HCT116 (cell line): ENCODE measurements at regions not wholly inside any gene's neighbourhood (a gene's known extent, or its start where the extent isn't known, plus 50 kb on each side); places are given as distances from the start of the nearest gene placed in this dataset.

Source experiments
- ATAC-seq: fragments of 200-7000 bp; cut with Tn5 transposase; 2 replicates; pipeline ENCODE4 v1.9.1; 2020; ENCODE audit warnings: mild to moderate bottlenecking, moderate library complexity
- BruUV-seq: library from RNA; stranded (reverse); fragments of 400-500 nt; replicated peaks from 2 replicates; lab custom pipeline; 2021; lab: Mats Ljungman, UMichigan
- CTCF ChIA-PET: fragments of 300-600 bp; sonication (Branson Sonifier 250); formaldehyde crosslinking; loops from one replicate; lab custom pipeline; 2021; ENCODE audit warnings: antibody characterized with exemption; lab: Charles Lee
- POLR2A ChIA-PET: fragments of 300-600, 350-600 bp; sonication (Branson Sonifier 250); formaldehyde crosslinking; loops from one replicate; lab custom pipeline; 2021; ENCODE audit warnings: antibody characterized with exemption; lab: Charles Lee
- RAD21 ChIA-PET, 2 experiments: fragments of 300-600 bp; sonication (Branson Sonifier 250); formaldehyde crosslinking; loops; one replicate each; lab custom pipeline; 2023; ENCODE audit warnings: low total read pairs in 2 of 2; ENCODE audit not compliant: uncharacterized antibody in 2 of 2, unreplicated experiment in 2 of 2, low non-redundant PET in 1 of 2; lab: Charles Lee
- DNase-seq: peaks from one replicate; pipeline ENCODE4 v3.0.0-alpha.2; 2010; ENCODE audit warnings: low read depth, low spot score
- H2AFZ ChIP-seq: fragments of 200-600 bp; shearing (Covaris generic), sonication (generic); 2 replicates; pipeline ENCODE4 v1.6.1; 2017; ENCODE audit warnings: low read depth, mixed run types, mixed read lengths, antibody characterized with exemption, low read length; ENCODE audit not compliant: poor library complexity, severe bottlenecking
- H3K27ac ChIP-seq: 2 replicates; pipeline ENCODE4 v1.5.1; 2012; ENCODE audit warnings: low read depth, low read length
- H3K27me3 ChIP-seq: fragments of 200-600 bp; sonication (generic); 2 replicates; pipeline ENCODE4 v1.6.1; 2016; ENCODE audit warnings: mixed run types, low read length, mixed read lengths; ENCODE audit not compliant: insufficient read depth
- H3K36me3 ChIP-seq, 2 experiments: fragments of 200-500 bp in 1 of 2; fragments of 200-600 bp in 1 of 2; sonication (Bioruptor generic) in 1 of 2; sonication (generic) in 1 of 2; 2 replicates each; pipeline versions ENCODE4 v1.5.1 to v1.6.1; 2014 to 2016; ENCODE audit warnings: low read length in 2 of 2, inconsistent platforms in 1 of 2, mixed read lengths in 1 of 2, mixed run types in 1 of 2; ENCODE audit not compliant: insufficient read depth in 2 of 2, control insufficient read depth in 1 of 2
- H3K4me1 ChIP-seq, 2 experiments: fragments of 200-600 bp in 1 of 2; sonication (generic) in 1 of 2; 2 replicates each; pipeline versions ENCODE4 v1.5.1 to v1.6.1; 2012 to 2017; ENCODE audit warnings: low read length in 2 of 2, inconsistent platforms in 1 of 2, mild to moderate bottlenecking in 1 of 2, mixed read lengths in 1 of 2, mixed run types in 1 of 2, moderate library complexity in 1 of 2; ENCODE audit not compliant: insufficient read depth in 2 of 2, control insufficient read depth in 1 of 2
- H3K4me2 ChIP-seq: fragments of 200-600 bp; sonication (generic); 2 replicates; pipeline ENCODE4 v1.6.1; 2017; ENCODE audit warnings: mixed run types, low read length, mixed read lengths
- H3K4me3 ChIP-seq, 2 experiments: fragments of 200-600 bp in 1 of 2; sonication (generic) in 1 of 2; replicated peaks in 1 of 2; 2 replicates each; pipeline ENCODE4 v1.5.1; 2011 to 2016; ENCODE audit warnings: low read length in 2 of 2, control low read depth in 1 of 2, low read depth in 1 of 2, mild to moderate bottlenecking in 1 of 2, mixed read lengths in 1 of 2, mixed run types in 1 of 2
- H3K79me2 ChIP-seq: fragments of 200-600 bp; sonication (generic); 2 replicates; pipeline ENCODE4 v1.6.1; 2017; ENCODE audit warnings: mild to moderate bottlenecking, mixed run types, low read length, moderate library complexity, mixed read lengths; ENCODE audit not compliant: insufficient read depth
- H3K9ac ChIP-seq: fragments of 200-600 bp; sonication (generic); 2 replicates; pipeline ENCODE4 v1.6.1; 2016; ENCODE audit warnings: low read length, mixed read lengths
- H3K9me2 ChIP-seq: fragments of 200-600 bp; sonication (generic), shearing (Covaris generic); 2 replicates; pipeline ENCODE4 v1.6.1; 2017; ENCODE audit warnings: mixed run types, mild to moderate bottlenecking, moderate library complexity; ENCODE audit not compliant: insufficient read depth
- H3K9me3 ChIP-seq, 2 experiments: fragments of 200-500 bp in 1 of 2; fragments of 200-600 bp in 1 of 2; sonication (Bioruptor generic) in 1 of 2; sonication (generic) in 1 of 2; 2 replicates each; pipeline ENCODE4 v1.6.1; 2014 to 2017; ENCODE audit warnings: low read length in 2 of 2, mixed read lengths in 2 of 2, inconsistent platforms in 1 of 2, low read depth in 1 of 2, mild to moderate bottlenecking in 1 of 2, mixed run types in 1 of 2, moderate library complexity in 1 of 2; ENCODE audit not compliant: control insufficient read depth in 1 of 2, insufficient read depth in 1 of 2
- H4K20me1 ChIP-seq: fragments of 200-600 bp; sonication (generic), shearing (Covaris generic); 2 replicates; pipeline ENCODE4 v1.6.1; 2017; ENCODE audit warnings: mixed run types, mild to moderate bottlenecking, moderate library complexity; ENCODE audit not compliant: insufficient read depth
- MAX ChIP-seq: IDR thresholded peaks from 2 replicates; pipeline ENCODE4 v1.6.1; 2012
- POLR2A ChIP-seq: IDR thresholded peaks from 2 replicates; pipeline ENCODE4 v1.7.0; 2011; ENCODE audit warnings: borderline replicate concordance; ENCODE audit not compliant: insufficient read depth, insufficient read length; ENCODE audit errors: extremely low read depth
- SRF ChIP-seq: IDR thresholded peaks from 2 replicates; pipeline ENCODE4 v1.6.1; 2012; ENCODE audit warnings: low read depth
- YY1 ChIP-seq: IDR thresholded peaks from 2 replicates; pipeline ENCODE4 v1.6.1; 2011; ENCODE audit warnings: low read length, low read depth, moderate library complexity, mild to moderate bottlenecking; ENCODE audit not compliant: insufficient replicate concordance; ENCODE audit errors: extremely low read depth
- ZFX ChIP-seq: fragments of 450-650 bp; IDR thresholded peaks from 2 replicates; pipeline ENCODE4 v1.6.1; 2017
- intact Hi-C: fragments of 100-400 bp; cut with micrococcal nuclease; formaldehyde crosslinking; loops from 2 replicates; pipeline ENCODE4 v1.10.0; 2022
- TF ChIP-seq, protein P1 (sequence below): IDR thresholded peaks from 2 replicates; pipeline ENCODE4 v1.6.1; 2011; ENCODE audit warnings: mild to moderate bottlenecking, low read length, moderate library complexity; ENCODE audit not compliant: insufficient replicate concordance; ENCODE audit errors: extremely low read depth

DNA sequence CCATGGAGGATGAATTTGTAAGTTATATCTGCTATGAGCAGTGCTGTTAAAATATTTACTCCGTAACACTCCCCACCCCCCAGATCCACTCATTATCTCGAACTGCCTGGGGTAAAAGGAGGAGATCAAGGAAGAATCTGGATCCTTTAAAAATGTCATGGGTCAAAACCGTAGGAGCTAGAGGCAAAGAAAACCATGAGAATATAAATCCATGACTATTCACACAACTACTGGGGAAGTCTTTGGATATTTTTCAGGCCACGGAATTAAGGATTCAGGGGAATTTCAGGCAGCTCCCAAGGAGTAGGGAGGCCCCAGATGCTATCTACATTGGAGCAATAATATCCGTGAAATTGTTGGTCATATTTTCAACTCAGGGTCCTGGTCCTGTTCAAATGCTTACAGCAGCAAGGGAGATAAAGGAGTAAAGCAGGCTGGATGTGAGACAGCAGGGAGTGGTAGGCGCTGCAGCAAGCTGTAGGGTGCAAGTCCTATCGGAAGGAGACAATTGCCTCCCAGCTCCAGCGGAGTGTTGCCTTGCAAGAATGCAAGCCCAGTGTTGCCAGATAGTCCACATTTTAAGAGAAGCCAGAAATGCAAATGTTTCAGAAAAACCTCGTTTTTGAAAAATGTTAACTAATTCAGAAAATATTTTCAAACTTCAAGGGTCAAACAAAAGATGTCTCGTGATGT lies 116.2 kb upstream of the KIT start:
- H3K4me3 ChIP-seq = no peak overlapping the region
- ChIA-PET RAD21 (no interaction called here), CTCF (no interaction called here)

GRCh38 chr4:54542119-54542438 lies 115.7 kb upstream of the KIT start:
- Histone ChIP-seq H3K4me2 (no peak overlapping the region), H3K79me2 (no peaks in the 10 kb centered on the region), H3K9me3 (no peaks in the 10 kb centered on the region), H3K36me3 (no peaks in the 10 kb centered on the region), H3K4me1 (peaks cover 0 to 3% of the 10 kb centered on the region in 2 experiments; a peak in 1 of 4 replicates), H3K27me3 (peaks cover 12% of the 10 kb centered on the region; the same call in 1 of the 2 replicates), H4K20me1 (no peaks in the 10 kb centered on the region), H3K27ac (no peak overlapping the region), H3K9ac (no peak overlapping the region), H3K9me2 (no peaks in the 10 kb centered on the region), H2AFZ (no peak overlapping the region), H3K4me3 (no peak overlapping the region)
- no TSS peak for BruUV-seq
- RAD21 ChIA-PET = no interaction called here
- TF ChIP-seq, protein P1, sequence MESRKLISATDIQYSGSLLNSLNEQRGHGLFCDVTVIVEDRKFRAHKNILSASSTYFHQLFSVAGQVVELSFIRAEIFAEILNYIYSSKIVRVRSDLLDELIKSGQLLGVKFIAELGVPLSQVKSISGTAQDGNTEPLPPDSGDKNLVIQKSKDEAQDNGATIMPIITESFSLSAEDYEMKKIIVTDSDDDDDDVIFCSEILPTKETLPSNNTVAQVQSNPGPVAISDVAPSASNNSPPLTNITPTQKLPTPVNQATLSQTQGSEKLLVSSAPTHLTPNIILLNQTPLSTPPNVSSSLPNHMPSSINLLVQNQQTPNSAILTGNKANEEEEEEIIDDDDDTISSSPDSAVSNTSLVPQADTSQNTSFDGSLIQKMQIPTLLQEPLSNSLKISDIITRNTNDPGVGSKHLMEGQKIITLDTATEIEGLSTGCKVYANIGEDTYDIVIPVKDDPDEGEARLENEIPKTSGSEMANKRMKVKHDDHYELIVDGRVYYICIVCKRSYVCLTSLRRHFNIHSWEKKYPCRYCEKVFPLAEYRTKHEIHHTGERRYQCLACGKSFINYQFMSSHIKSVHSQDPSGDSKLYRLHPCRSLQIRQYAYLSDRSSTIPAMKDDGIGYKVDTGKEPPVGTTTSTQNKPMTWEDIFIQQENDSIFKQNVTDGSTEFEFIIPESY = no peak
- TF ChIP-seq YY1 (no peak), POLR2A (no peak)
- intact Hi-C loops = no loop called here
- ATAC-seq (no peak), DNase-seq (no peak)
- CTCF ChIA-PET = no interaction called here
- POLR2A ChIA-PET = no interaction called here

More for the DNA sequence above, 116.2 kb upstream of the KIT start:
- TF ChIP-seq SRF (no peak), ZFX (no peak), YY1 (no peak), MAX (no peak)
- H3K27ac ChIP-seq = no peak overlapping the region
- peaks cover 12% of the 10 kb centered on the region; the same call in 1 of the 2 replicates for H3K27me3 ChIP-seq
- H2AFZ ChIP-seq = no peak overlapping the region
- H3K9me2 ChIP-seq = no peaks in the 10 kb centered on the region
- H3K79me2 ChIP-seq = no peaks in the 10 kb centered on the region
- H3K36me3 ChIP-seq = no peaks in the 10 kb centered on the region
- H3K9ac ChIP-seq = no peak overlapping the region
- no peak for ATAC-seq
- intact Hi-C loops = no loop called here
- no TSS peak for BruUV-seq
- POLR2A ChIA-PET = no interaction called here
- peaks cover 0 to 3% of the 10 kb centered on the region in 2 experiments; a peak in 1 of 4 replicates for H3K4me1 ChIP-seq
- H4K20me1 ChIP-seq = no peaks in the 10 kb centered on the region
- DNase-seq = no peak
- H3K4me2 ChIP-seq = no peak overlapping the region
- no peaks in the 10 kb centered on the region for H3K9me3 ChIP-seq
